Heart right ventricle (tissue), 16 donors: ENCODE measurements at regions not wholly inside any gene's neighbourhood (a gene's known extent, or its start where the extent isn't known, plus 50 kb on each side); places are given as distances from the start of the nearest gene placed in this dataset.

Experiments used
- ATAC-seq, 8 donors: fragments of 200-7000 bp; cut with Tn5 transposase; one replicate each; pipeline ENCODE4 v1.9.1; 2020; ENCODE audit warnings: mild to moderate bottlenecking in 8 of 8, moderate library complexity in 8 of 8, moderate number of reproducible peaks in 1 of 8
- DNase-seq, 2 donors: peaks; one replicate each; pipeline ENCODE4 v3.0.0-alpha.2; 2020
- H3K27ac ChIP-seq, 10 donors: fragments of 200-600 bp; sonication (generic) in 2 of 10; one replicate each; pipeline versions ENCODE4 v1.5.0 to v1.8.0; 2020 to 2022; ENCODE audit warnings: mild to moderate bottlenecking in 3 of 10
- H3K27me3 ChIP-seq, 7 donors: fragments of 200-600 bp; one replicate each; pipeline ENCODE4 v1.8.0; 2021 to 2022; ENCODE audit warnings: mild to moderate bottlenecking in 2 of 7
- H3K36me3 ChIP-seq, 9 donors: fragments of 200-600 bp; sonication (generic) in 1 of 9; one replicate each; pipeline versions ENCODE4 v1.5.0 to v1.8.0; 2020 to 2022; ENCODE audit warnings: mild to moderate bottlenecking in 2 of 9
- H3K4me1 ChIP-seq, 9 donors: fragments of 200-600 bp; sonication (generic) in 1 of 9; one replicate each; pipeline versions ENCODE4 v1.5.0 to v1.8.0; 2020 to 2022; ENCODE audit warnings: mild to moderate bottlenecking in 4 of 9
- H3K4me3 ChIP-seq, 10 donors: fragments of 200-600 bp; sonication (generic) in 2 of 10; one replicate each; pipeline versions ENCODE4 v1.5.0 to v1.8.0; 2020 to 2022; ENCODE audit warnings: mild to moderate bottlenecking in 7 of 10, moderate library complexity in 2 of 10
- H3K9me3 ChIP-seq, 11 donors: fragments of 200-600 bp in 10 of 11; sonication (generic) in 2 of 11; one replicate each; pipeline versions ENCODE4 v1.5.0 to v1.8.0; 2013 to 2022; ENCODE audit warnings: mild to moderate bottlenecking in 2 of 11, control low read depth in 1 of 11, moderate library complexity in 1 of 11
- WGBS, 2 donors: extraction: QIAGEN DNeasy Blood & Tissue Kit; methylation state at CpG; one replicate each; pipeline ENCODE4 v1.1.7; 2013; ENCODE audit warnings: inconsistent platforms in 1 of 2; 5-methylcytosine and 5-hydroxymethylcytosine counted together
- intact Hi-C, 10 donors: fragments of 100-400 bp; cut with DNase I; formaldehyde crosslinking; loops; one replicate each; pipeline versions ENCODE4 v1.11.1 to v1.14.2; 2022
- TF ChIP-seq, protein P1 (sequence below), 9 donors: fragments of 200-600 bp; sonication (generic) in 2 of 9; IDR thresholded peaks; one replicate each; pipeline versions ENCODE4 v1.5.0 to v1.8.0; 2021 to 2022; ENCODE audit warnings: antibody characterized with exemption in 9 of 9, mild to moderate bottlenecking in 5 of 9, moderate library complexity in 1 of 9
- donor health status: Arrhythmogenic right ventricular cardiomyopathy.
- donor health status: ischemic (EF 13 %, LVEDD 7.1; RV severe dilation, severe dysfunction).
- donor health status: healthy with polysubstance abuse.
- donor health status: DM: no; HTN: yes; CAD: no.
- donor health status: DM: no; HTN: no; CAD: no.
- donor health status: ischemic (EF 25% LVEDD 6.9; RV normal size, moderate dysfunction).
- donor health status: ischemic (EF 25% LVEDD 5.7; RV mildly dilated, moderate dysfunction).
- donor health status: healthy.
- donor health status: DM: yes; HTN: yes; CAD: no.
- donor health status: Ischemic cardiomyopathy.
- donor health status: ischemic (EF 35%, LVEDD 5.7; RV mildly dilated, moderate dysfunction).
- donor health status: nonischemic (EF 11% LVEDD 7.7; RV severe dilation, severe dysfunction).
- donor health status: DM: yes; HTN: yes; CAD: no.
- donor health status: PGD.
- donor health status: ischemic (EF 29% LVEDD 5.4; RV normal size, mild dysfunction).
- donor health status: nonischemic (EF 23%, LVEDD 6.1; RV moderate dilation, normal function).

GRCh38 chr4:134382478-134383227 is 181.1 kb upstream of the PABPC4L start:
- Histone ChIP-seq H3K36me3 (no peaks in the 10 kb centered on the region), H3K27ac (no peak overlapping the region), H3K4me1 (no peaks in the 10 kb centered on the region), H3K4me3 (no peak overlapping the region), H3K9me3 (no peaks in the 10 kb centered on the region), H3K27me3 (no peaks in the 10 kb centered on the region)
- no peak for ATAC-seq
- TF ChIP-seq, protein P1, sequence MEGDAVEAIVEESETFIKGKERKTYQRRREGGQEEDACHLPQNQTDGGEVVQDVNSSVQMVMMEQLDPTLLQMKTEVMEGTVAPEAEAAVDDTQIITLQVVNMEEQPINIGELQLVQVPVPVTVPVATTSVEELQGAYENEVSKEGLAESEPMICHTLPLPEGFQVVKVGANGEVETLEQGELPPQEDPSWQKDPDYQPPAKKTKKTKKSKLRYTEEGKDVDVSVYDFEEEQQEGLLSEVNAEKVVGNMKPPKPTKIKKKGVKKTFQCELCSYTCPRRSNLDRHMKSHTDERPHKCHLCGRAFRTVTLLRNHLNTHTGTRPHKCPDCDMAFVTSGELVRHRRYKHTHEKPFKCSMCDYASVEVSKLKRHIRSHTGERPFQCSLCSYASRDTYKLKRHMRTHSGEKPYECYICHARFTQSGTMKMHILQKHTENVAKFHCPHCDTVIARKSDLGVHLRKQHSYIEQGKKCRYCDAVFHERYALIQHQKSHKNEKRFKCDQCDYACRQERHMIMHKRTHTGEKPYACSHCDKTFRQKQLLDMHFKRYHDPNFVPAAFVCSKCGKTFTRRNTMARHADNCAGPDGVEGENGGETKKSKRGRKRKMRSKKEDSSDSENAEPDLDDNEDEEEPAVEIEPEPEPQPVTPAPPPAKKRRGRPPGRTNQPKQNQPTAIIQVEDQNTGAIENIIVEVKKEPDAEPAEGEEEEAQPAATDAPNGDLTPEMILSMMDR (IDR thresholded peaks at IDR 0.05): no peak
- DNase-seq: no peak
- intact Hi-C loops: no loop called here

DNA sequence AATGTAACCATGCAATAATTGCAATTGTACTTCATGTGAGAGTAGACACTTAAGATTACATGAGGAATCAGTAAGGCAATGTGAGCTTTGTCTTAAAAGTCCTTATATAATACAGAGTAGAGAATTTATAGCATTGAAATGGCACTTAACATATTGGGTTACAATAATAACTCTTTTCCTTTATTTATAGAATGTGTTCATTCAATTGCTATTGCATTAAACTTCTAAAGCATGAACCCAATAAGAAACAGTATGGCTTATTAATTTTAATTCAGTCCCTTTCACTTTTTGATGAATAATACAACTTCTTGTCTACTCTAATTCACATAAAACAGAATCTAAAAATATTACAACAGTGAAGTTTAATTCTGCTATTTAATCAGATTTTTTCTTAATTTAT is 174.2 kb upstream of the PABPC4L start:
- ATAC-seq: no peak
- Histone ChIP-seq H3K9me3 (peaks cover 0 to 3% (median 0%) of the 10 kb centered on the region in 11 donors), H3K4me3 (no peak overlapping the region), H3K27me3 (no peaks in the 10 kb centered on the region), H3K27ac (no peak overlapping the region), H3K4me1 (no peaks in the 10 kb centered on the region), H3K36me3 (no peaks in the 10 kb centered on the region)
- TF ChIP-seq, protein P1 (IDR thresholded peaks at IDR 0.05): no peak
- DNase-seq: no peak
- intact Hi-C loops: no loop called here

DNA sequence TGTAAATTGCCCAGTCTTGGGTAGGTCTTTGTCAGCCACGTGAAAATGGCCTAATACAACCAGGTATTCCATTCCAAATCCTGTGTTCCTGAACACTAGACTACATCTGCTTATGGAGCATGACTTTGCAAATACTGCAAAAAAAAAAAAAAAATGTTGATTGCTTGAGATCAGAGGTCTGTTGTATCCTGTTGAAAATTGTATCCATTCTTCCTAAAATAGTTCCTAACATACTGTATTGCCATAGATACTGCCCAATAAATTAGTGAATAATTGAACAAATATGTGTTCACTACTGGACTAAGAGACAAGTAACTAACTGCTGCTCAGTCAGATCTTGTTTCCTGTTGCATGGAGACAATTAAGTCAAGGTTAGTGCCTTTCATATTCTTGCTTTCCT is 164.3 kb upstream of the PABPC4L start:
- Histone ChIP-seq H3K4me3 (no peak overlapping the region), H3K4me1 (no peaks in the 10 kb centered on the region), H3K36me3 (no peaks in the 10 kb centered on the region), H3K27ac (no peak overlapping the region), H3K9me3 (peaks cover 0 to 2% (median 0%) of the 10 kb centered on the region in 11 donors), H3K27me3 (no peaks in the 10 kb centered on the region)
- intact Hi-C loops: loop anchor here in 1 of 10 donors (5.0 kb wide), 1 partner anchor 1681 kb away; no protein-coding TSS in a partner anchor
- 64 to 80% methylated on average over 1 of the region's 1 CpG for WGBS, 2 donors
- TF ChIP-seq, protein P1 (IDR thresholded peaks at IDR 0.05): no peak
- ATAC-seq: no peak
- no peak for DNase-seq

- no peaks in the 10 kb centered on the region for H3K4me1 ChIP-seq
- WGBS, 2 donors: 98 to 100% methylated on average over 1 of the region's 1 CpG
- H3K27me3 ChIP-seq: no peaks in the 10 kb centered on the region
- no peak for DNase-seq
- TF ChIP-seq, protein P1 (IDR thresholded peaks at IDR 0.05): no peak
- H3K4me3 ChIP-seq: no peak overlapping the region
- no peak overlapping the region for H3K27ac ChIP-seq
- no peaks in the 10 kb centered on the region for H3K36me3 ChIP-seq
- intact Hi-C loops: loop anchor here in 1 of 10 donors (5.0 kb wide), 1 partner anchor 1682 kb away; no protein-coding TSS in a partner anchor
- ATAC-seq: no peak
- H3K9me3 ChIP-seq: peaks cover 0 to 2% (median 0%) of the 10 kb centered on the region in 11 donors
These were observed 163.3 kb upstream of the PABPC4L start for GRCh38 chr4:134364928-134365327.
